Heart left ventricle (tissue), 13 donors: ENCODE measurements at regions not wholly inside any gene's neighbourhood (a gene's known extent, or its start where the extent isn't known, plus 50 kb on each side); places are given as distances from the start of the nearest gene placed in this dataset.

Experiments
- CTCF ChIP-seq, 12 donors: fragments of 200-600 bp; sonication (generic) in 4 of 12; IDR thresholded peaks; one replicate each; pipeline versions ENCODE4 v1.5.0 to v1.8.0; 2018 to 2022; ENCODE audit warnings: antibody characterized with exemption in 12 of 12, mild to moderate bottlenecking in 5 of 12
- POLR2A ChIP-seq, 2 donors: fragments of 450-650 bp; IDR thresholded peaks; one replicate each; pipeline ENCODE4 v1.6.1; 2017; ENCODE audit warnings: antibody characterized with exemption in 2 of 2, mild to moderate bottlenecking in 2 of 2, moderate library complexity in 2 of 2
- donor health status: ischemic (EF 13 %, LVEDD 7.1; RV severe dilation, severe dysfunction).
- donor health status: DM: no; HTN: yes; CAD: no.
- donor health status: DM: no; HTN: no; CAD: no.
- donor health status: ischemic (EF 25% LVEDD 6.9; RV normal size, moderate dysfunction).
- donor health status: ischemic (EF 25% LVEDD 5.7; RV mildly dilated, moderate dysfunction).
- donor health status: ischemic (EF 35%, LVEDD 5.7; RV mildly dilated, moderate dysfunction).
- donor health status: nonischemic (EF 11% LVEDD 7.7; RV severe dilation, severe dysfunction).
- donor health status: DM: yes; HTN: yes; CAD: no.
- donor health status: PGD.
- donor health status: ischemic (EF 29% LVEDD 5.4; RV normal size, mild dysfunction).
- donor health status: nonischemic (EF 23%, LVEDD 6.1; RV moderate dilation, normal function).

DNA sequence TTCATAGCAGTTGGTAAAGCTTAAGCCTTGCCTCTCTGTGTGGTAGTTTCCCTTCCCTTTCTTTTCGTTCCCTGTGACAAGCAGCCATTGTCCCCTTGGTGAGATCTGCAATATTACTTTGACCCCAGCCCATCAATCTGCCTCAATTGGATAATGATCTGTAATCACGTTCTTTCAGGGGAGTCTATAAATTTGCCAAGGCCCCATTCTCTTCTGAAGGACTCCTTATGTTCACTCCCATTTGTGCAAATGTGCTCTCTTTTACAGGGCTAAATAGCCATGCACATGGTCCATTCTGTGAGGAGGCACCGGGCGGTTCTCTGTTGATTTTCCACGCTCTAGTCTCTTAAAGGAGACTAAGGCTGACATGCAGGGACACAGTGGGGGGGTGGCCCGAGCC is 660.4 kb upstream of the SLC35B3 start:
- no peak for TF ChIP-seq CTCF (IDR thresholded peaks at IDR 0.05)
- no peak for TF ChIP-seq POLR2A (IDR thresholded peaks at IDR 0.05)
